ENCODE measurements at regions not wholly inside any gene's neighbourhood (a gene's known extent, or its start where the extent isn't known, plus 50 kb on each side); places are given as distances from the start of the nearest gene placed in this dataset.
"Not testable (repeated sequence)": the region's sequence is repeated elsewhere in the genome, so short reads cannot be mapped to it uniquely, and the experiment has no call there.

GRCh38 chr2:129550536-129550935 is 428.9 kb upstream of the RAB6C start:
- no peak for DNase-seq (ENCODE audit: low spot score)

- DNase-seq (ENCODE audit: low spot score): no peak
Observed at GRCh38 chr2:129554373-129554772, 425.1 kb upstream of the RAB6C start.

- DNase-seq (ENCODE audit: low spot score): no peak
Observed at GRCh38 chr2:129559101-129559500, 420.4 kb upstream of the RAB6C start.

GRCh38 chr2:129565551-129566109 is 413.8 kb upstream of the RAB6C start:
- DNase-seq (ENCODE audit: low spot score): no peak

GRCh38 chr2:129570812-129571211 is 408.7 kb upstream of the RAB6C start:
- not testable (repeated sequence) for DNase-seq (ENCODE audit: low spot score)

GRCh38 chr2:129575431-129575830 is 404.0 kb upstream of the RAB6C start:
- no peak for DNase-seq (ENCODE audit: low spot score)

GRCh38 chr2:129575880-129576279 is 403.6 kb upstream of the RAB6C start:
- DNase-seq (ENCODE audit: low spot score): no peak

- DNase-seq (ENCODE audit: low spot score): no peak
Observed at GRCh38 chr2:129580001-129580400, 399.5 kb upstream of the RAB6C start.

GRCh38 chr2:129585760-129586159 is 393.7 kb upstream of the RAB6C start:
- no peak for DNase-seq (ENCODE audit: low spot score)

- no peak for DNase-seq (ENCODE audit: low spot score)
Observed at GRCh38 chr2:129587426-129588064, 391.9 kb upstream of the RAB6C start.

- no peak for DNase-seq (ENCODE audit: low spot score)
Observed at GRCh38 chr2:129604560-129604959, 374.9 kb upstream of the RAB6C start.

GRCh38 chr2:129605646-129606045 is 373.8 kb upstream of the RAB6C start:
- DNase-seq (ENCODE audit: low spot score): no peak

GRCh38 chr2:129606496-129607270 is 372.8 kb upstream of the RAB6C start:
- DNase-seq (ENCODE audit: low spot score): no peak

- DNase-seq (ENCODE audit: low spot score): no peak
Observed at GRCh38 chr2:129609224-129609623, 370.2 kb upstream of the RAB6C start.

- DNase-seq (ENCODE audit: low spot score): no peak
Observed at GRCh38 chr2:129610766-129611165, 368.7 kb upstream of the RAB6C start.

- DNase-seq (ENCODE audit: low spot score): no peak
Observed at GRCh38 chr2:129611471-129611870, 368.0 kb upstream of the RAB6C start.

GRCh38 chr2:129619471-129619870 is 360.0 kb upstream of the RAB6C start:
- DNase-seq (ENCODE audit: low spot score): no peak

- no peak for DNase-seq (ENCODE audit: low spot score)
Observed at GRCh38 chr2:129620411-129620810, 359.1 kb upstream of the RAB6C start.

- DNase-seq (ENCODE audit: low spot score): no peak
Observed at GRCh38 chr2:129623783-129624182, 355.7 kb upstream of the RAB6C start.

- no peak for DNase-seq (ENCODE audit: low spot score)
Observed at GRCh38 chr2:129627437-129627836, 352.0 kb upstream of the RAB6C start.

GRCh38 chr2:129636692-129637091 is 342.8 kb upstream of the RAB6C start:
- DNase-seq (ENCODE audit: low spot score): no peak

- DNase-seq (ENCODE audit: low spot score): no peak
Observed at GRCh38 chr2:129641371-129641770, 338.1 kb upstream of the RAB6C start.

- DNase-seq (ENCODE audit: low spot score): no peak
Observed at GRCh38 chr2:129642526-129643043, 336.9 kb upstream of the RAB6C start.
